ENCODE measurements at regions not wholly inside any gene's neighbourhood (a gene's known extent, or its start where the extent isn't known, plus 50 kb on each side); places are given as distances from the start of the nearest gene placed in this dataset.

DNA sequence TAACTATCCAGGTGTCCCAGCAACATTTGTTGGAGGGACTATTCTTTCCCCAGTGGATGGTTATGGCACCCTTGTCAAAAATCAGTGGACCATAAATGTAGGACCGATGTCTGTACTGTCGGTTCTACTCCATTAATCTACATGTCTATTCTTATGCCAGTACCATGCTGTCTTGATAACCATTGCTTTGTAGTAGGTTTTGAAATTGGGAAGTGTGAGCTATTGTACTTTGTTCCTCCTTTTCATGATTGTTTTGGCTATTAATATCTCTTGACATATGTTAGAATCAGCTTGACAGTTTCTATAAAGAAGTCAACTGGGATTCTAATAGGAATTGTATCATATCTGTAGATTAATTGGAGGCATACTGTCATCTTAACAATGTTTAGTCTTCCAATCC, 112.7 kb downstream of the HNRNPD start:
- H3K4me2 ChIP-seq (ENCODE audit: low read depth, low read length, poor library complexity, severe bottlenecking): no peak overlapping the region
- no peaks in the 10 kb centered on the region for H3K9me3 ChIP-seq (ENCODE audit: low read length)
- peaks cover 20% of the 10 kb centered on the region for H3K4me1 ChIP-seq (ENCODE audit: low read length)
- H3K79me2 ChIP-seq (ENCODE audit: low read length): no peaks in the 10 kb centered on the region
- no peak for DNase-seq
- no peak overlapping the region for H2AFZ ChIP-seq (ENCODE audit: low read length)
- H3K4me3 ChIP-seq (ENCODE audit: low read length): no peak overlapping the region
- no peak overlapping the region for H3K27ac ChIP-seq (ENCODE audit: low read length)
- no peaks in the 10 kb centered on the region for H4K20me1 ChIP-seq (ENCODE audit: insufficient read depth, low read depth, low read length)
- H3K36me3 ChIP-seq (ENCODE audit: insufficient read depth, low read length): no peaks in the 10 kb centered on the region
- no peaks in the 10 kb centered on the region for H3K27me3 ChIP-seq (ENCODE audit: low read length)
- no peaks in the 10 kb centered on the region for H3K9me2 ChIP-seq (replicated peaks; ENCODE audit: insufficient read depth, low read length)
- H3K9ac ChIP-seq (ENCODE audit: low read length): no peak overlapping the region

DNA sequence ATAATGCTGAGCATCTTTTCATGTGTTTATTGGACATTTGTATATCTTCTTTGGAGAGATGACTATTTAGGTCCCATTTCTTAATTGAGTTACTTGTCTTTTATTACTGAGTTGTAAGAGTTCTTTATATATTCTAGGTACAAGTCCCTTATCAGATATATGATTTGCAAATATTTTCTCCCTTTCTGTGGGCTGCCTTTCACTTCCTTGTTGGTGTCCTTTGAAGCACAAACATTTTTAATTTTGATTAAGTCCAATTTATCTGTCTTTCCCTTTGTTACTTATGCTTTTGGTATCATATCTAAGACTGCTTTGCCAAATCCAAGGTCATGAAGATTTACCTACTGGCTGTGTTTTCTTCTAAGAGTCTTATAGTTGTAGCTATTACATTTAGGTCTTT, 113.2 kb downstream of the HNRNPD start:
- Histone ChIP-seq H3K4me3 (ENCODE audit: low read length) (no peak overlapping the region), H3K4me1 (ENCODE audit: low read length) (peaks cover 20% of the 10 kb centered on the region), H3K79me2 (ENCODE audit: low read length) (no peaks in the 10 kb centered on the region), H3K9ac (ENCODE audit: low read length) (no peak overlapping the region), H3K36me3 (ENCODE audit: insufficient read depth, low read length) (no peaks in the 10 kb centered on the region), H3K4me2 (ENCODE audit: low read depth, low read length, poor library complexity, severe bottlenecking) (no peak overlapping the region), H2AFZ (ENCODE audit: low read length) (no peak overlapping the region), H3K9me2 (replicated peaks; ENCODE audit: insufficient read depth, low read length) (no peaks in the 10 kb centered on the region), H3K27ac (ENCODE audit: low read length) (no peak overlapping the region), H3K27me3 (ENCODE audit: low read length) (no peaks in the 10 kb centered on the region), H3K9me3 (ENCODE audit: low read length) (no peaks in the 10 kb centered on the region), H4K20me1 (ENCODE audit: insufficient read depth, low read depth, low read length) (no peaks in the 10 kb centered on the region)
- no peak for DNase-seq

DNA sequence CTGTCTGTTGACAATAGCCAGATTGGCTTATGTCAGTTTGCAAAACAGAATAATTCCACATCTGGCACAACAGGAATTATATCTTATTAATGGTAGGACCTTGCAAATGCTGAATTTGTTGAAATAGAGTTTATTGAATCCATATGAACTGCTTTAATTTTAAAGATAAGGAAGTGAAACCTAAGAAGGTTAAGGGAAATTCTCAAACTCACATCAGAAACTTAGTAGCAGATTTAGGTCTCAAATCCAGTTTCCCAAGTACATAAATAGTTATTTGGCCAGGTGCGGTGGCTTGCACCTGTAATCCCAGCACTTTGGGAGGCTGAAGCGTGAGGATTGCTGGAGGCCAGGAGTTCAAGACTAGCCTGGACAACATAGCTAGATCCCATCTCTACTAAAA, 117.1 kb downstream of the HNRNPD start:
- Histone ChIP-seq H3K4me3 (ENCODE audit: low read length) (no peak overlapping the region), H2AFZ (ENCODE audit: low read length) (no peak overlapping the region), H4K20me1 (ENCODE audit: insufficient read depth, low read depth, low read length) (no peaks in the 10 kb centered on the region), H3K36me3 (ENCODE audit: insufficient read depth, low read length) (no peaks in the 10 kb centered on the region), H3K9me3 (ENCODE audit: low read length) (no peaks in the 10 kb centered on the region), H3K9me2 (replicated peaks; ENCODE audit: insufficient read depth, low read length) (no peaks in the 10 kb centered on the region), H3K27ac (ENCODE audit: low read length) (no peak overlapping the region), H3K4me1 (ENCODE audit: low read length) (peaks cover 20% of the 10 kb centered on the region), H3K79me2 (ENCODE audit: low read length) (no peaks in the 10 kb centered on the region), H3K27me3 (ENCODE audit: low read length) (no peaks in the 10 kb centered on the region), H3K4me2 (ENCODE audit: low read depth, low read length, poor library complexity, severe bottlenecking) (no peak overlapping the region), H3K9ac (ENCODE audit: low read length) (no peak overlapping the region)
- no peak for DNase-seq

DNA sequence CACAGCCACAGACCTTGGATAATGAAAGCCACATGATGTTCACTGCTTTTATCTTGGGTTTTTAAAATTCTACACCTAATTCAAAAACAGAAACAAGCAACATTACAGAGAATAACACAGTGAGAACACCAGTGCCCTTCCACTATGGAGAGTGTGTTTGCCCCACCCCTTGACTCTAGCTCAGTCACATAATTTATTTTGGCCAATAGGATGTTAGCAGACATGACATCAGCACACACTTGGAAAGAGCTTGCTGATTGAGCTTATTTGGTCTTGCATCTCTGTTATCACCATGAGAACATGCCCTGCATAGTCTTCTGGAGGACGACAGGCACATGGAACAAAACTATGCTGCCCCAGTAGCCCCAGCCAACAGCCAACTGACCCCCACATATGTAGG, 118.1 kb downstream of the HNRNPD start:
- no peak for DNase-seq
- Histone ChIP-seq H3K36me3 (ENCODE audit: insufficient read depth, low read length) (no peaks in the 10 kb centered on the region), H3K4me2 (ENCODE audit: low read depth, low read length, poor library complexity, severe bottlenecking) (no peak overlapping the region), H3K9me3 (ENCODE audit: low read length) (no peaks in the 10 kb centered on the region), H3K9ac (ENCODE audit: low read length) (no peak overlapping the region), H3K4me3 (ENCODE audit: low read length) (no peak overlapping the region), H2AFZ (ENCODE audit: low read length) (no peak overlapping the region), H4K20me1 (ENCODE audit: insufficient read depth, low read depth, low read length) (no peaks in the 10 kb centered on the region), H3K27ac (ENCODE audit: low read length) (no peak overlapping the region), H3K9me2 (replicated peaks; ENCODE audit: insufficient read depth, low read length) (no peaks in the 10 kb centered on the region), H3K27me3 (ENCODE audit: low read length) (no peaks in the 10 kb centered on the region), H3K4me1 (ENCODE audit: low read length) (peaks cover 13% of the 10 kb centered on the region), H3K79me2 (ENCODE audit: low read length) (no peaks in the 10 kb centered on the region)

DNA sequence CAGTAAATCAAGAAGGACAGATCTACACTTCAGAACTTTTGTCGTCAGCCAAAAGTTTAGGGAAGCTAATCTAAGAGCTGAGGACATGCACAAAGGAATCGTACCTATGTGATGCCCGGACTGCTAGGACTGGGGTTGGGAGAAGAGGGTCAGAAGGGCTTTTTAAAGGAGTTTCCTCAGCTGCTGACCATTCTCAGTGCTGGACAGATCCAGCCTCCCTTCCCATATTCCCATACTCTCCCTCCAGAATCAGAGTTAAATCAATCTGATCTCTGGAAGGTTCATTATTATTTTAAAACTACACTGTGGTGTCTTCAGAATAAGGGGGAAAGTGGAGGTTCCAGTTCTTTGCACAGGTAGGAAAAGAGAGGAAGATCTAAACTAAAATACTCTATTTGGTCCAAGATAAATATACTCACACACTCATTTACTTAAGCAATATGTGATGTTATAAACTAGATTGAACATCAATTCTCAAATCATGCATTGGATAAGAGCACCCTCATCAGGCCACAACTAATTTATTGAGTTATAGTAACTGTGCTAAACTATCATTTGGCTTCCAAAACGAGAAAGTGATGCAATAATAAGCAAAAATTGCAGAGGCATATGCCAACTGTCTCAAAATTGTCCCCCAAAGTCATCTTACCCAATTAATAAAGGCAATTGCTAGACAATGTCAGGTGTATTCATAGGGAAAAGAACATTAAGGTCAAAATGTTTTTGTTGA, 124.7 kb downstream of the HNRNPD start:
- H3K27ac ChIP-seq (ENCODE audit: low read length): no peak overlapping the region
- no peaks in the 10 kb centered on the region for H3K27me3 ChIP-seq (ENCODE audit: low read length)

DNA sequence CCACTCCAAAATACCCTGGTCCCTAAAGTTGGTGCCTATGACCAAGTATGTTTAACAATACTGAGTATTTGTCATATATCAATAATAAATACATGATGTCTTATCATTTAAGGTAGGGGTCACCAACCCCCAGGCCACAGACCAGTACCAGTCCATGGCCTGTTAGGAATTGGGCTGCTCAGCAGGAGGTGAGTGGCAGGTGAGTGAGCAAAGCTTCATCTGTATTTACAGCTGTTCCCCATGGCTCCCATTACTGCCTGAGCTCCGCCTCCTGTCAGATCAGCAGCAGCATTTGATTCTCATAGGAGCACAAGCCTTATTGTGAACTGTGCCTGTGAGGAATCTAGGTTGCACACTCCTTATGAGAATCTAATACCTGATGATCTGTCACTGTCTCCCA, 126.2 kb downstream of the HNRNPD start:
- H2AFZ ChIP-seq (ENCODE audit: low read length): no peak overlapping the region
- DNase-seq: no peak

More for the DNA sequence above, 124.7 kb downstream of the HNRNPD start:
- H3K9ac ChIP-seq (ENCODE audit: low read length): no peak overlapping the region
- no peak overlapping the region for H3K4me3 ChIP-seq (ENCODE audit: low read length)
- H3K79me2 ChIP-seq (ENCODE audit: low read length): no peaks in the 10 kb centered on the region
- DNase-seq: no peak
- no peaks in the 10 kb centered on the region for H3K9me3 ChIP-seq (ENCODE audit: low read length)
- H3K4me2 ChIP-seq (ENCODE audit: low read depth, low read length, poor library complexity, severe bottlenecking): no peak overlapping the region
- no peak overlapping the region for H2AFZ ChIP-seq (ENCODE audit: low read length)
- H3K4me1 ChIP-seq (ENCODE audit: low read length): no peaks in the 10 kb centered on the region
- H3K9me2 ChIP-seq (replicated peaks; ENCODE audit: insufficient read depth, low read length): no peaks in the 10 kb centered on the region
- H4K20me1 ChIP-seq (ENCODE audit: insufficient read depth, low read depth, low read length): no peaks in the 10 kb centered on the region
- H3K36me3 ChIP-seq (ENCODE audit: insufficient read depth, low read length): no peaks in the 10 kb centered on the region

DNA sequence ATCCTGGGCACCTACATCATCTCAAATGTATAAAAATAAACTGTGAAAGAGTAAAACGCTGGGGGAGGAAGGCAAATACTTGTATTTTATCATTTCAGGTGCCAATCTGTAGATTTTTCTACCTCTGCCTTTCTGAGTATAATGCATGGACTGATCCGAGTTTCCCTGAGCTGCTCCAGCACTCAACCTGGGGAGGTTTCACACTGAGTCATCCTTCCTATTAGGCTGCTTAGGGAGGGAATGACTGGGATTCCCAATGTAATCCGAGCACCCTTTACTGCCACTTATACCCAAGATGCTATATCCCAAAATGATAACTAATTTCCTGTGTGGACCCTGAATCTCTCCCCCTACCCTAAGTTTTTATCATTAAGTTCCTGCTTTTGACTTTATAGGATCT, 126.6 kb downstream of the HNRNPD start:
- H4K20me1 ChIP-seq (ENCODE audit: insufficient read depth, low read depth, low read length): no peaks in the 10 kb centered on the region
- no peak overlapping the region for H3K9ac ChIP-seq (ENCODE audit: low read length)
- H3K4me3 ChIP-seq (ENCODE audit: low read length): no peak overlapping the region
- H3K4me1 ChIP-seq (ENCODE audit: low read length): no peaks in the 10 kb centered on the region
- no peaks in the 10 kb centered on the region for H3K79me2 ChIP-seq (ENCODE audit: low read length)
- no peak overlapping the region for H3K27ac ChIP-seq (ENCODE audit: low read length)
- H2AFZ ChIP-seq (ENCODE audit: low read length): no peak overlapping the region
- H3K9me2 ChIP-seq (replicated peaks; ENCODE audit: insufficient read depth, low read length): no peaks in the 10 kb centered on the region
- H3K9me3 ChIP-seq (ENCODE audit: low read length): no peaks in the 10 kb centered on the region
- no peak for DNase-seq
- no peaks in the 10 kb centered on the region for H3K27me3 ChIP-seq (ENCODE audit: low read length)
- no peak overlapping the region for H3K4me2 ChIP-seq (ENCODE audit: low read depth, low read length, poor library complexity, severe bottlenecking)
- no peaks in the 10 kb centered on the region for H3K36me3 ChIP-seq (ENCODE audit: insufficient read depth, low read length)

More for the DNA sequence above, 126.2 kb downstream of the HNRNPD start:
- Histone ChIP-seq H4K20me1 (ENCODE audit: insufficient read depth, low read depth, low read length) (no peaks in the 10 kb centered on the region), H3K4me2 (ENCODE audit: low read depth, low read length, poor library complexity, severe bottlenecking) (no peak overlapping the region), H3K9me2 (replicated peaks; ENCODE audit: insufficient read depth, low read length) (no peaks in the 10 kb centered on the region), H3K9me3 (ENCODE audit: low read length) (no peaks in the 10 kb centered on the region), H3K4me3 (ENCODE audit: low read length) (no peak overlapping the region), H3K9ac (ENCODE audit: low read length) (no peak overlapping the region), H3K4me1 (ENCODE audit: low read length) (no peaks in the 10 kb centered on the region), H3K79me2 (ENCODE audit: low read length) (no peaks in the 10 kb centered on the region), H3K36me3 (ENCODE audit: insufficient read depth, low read length) (no peaks in the 10 kb centered on the region), H3K27ac (ENCODE audit: low read length) (no peak overlapping the region), H3K27me3 (ENCODE audit: low read length) (no peaks in the 10 kb centered on the region)

DNA sequence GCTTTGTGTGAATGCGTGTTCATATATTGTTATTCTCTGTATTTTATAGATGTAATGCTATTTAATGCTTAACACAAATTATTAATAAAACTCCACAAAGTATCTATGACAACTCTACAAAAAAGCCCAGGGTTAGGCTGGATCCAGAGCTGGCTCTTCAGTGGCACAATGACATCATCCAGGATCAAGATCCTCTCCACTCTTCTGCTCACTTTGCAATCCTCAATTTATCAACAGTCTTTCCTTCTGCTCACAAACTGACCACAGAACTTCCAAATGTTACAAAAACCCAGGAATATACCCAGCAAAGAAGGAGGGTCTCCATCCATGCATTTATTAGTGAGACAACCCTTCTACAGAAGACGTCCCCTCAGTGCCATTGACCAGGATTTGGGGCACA, 132.3 kb downstream of the HNRNPD start:
- Histone ChIP-seq H3K9me2 (replicated peaks; ENCODE audit: insufficient read depth, low read length) (no peaks in the 10 kb centered on the region), H3K36me3 (ENCODE audit: insufficient read depth, low read length) (no peaks in the 10 kb centered on the region), H3K4me3 (ENCODE audit: low read length) (no peak overlapping the region), H2AFZ (ENCODE audit: low read length) (no peak overlapping the region), H4K20me1 (ENCODE audit: insufficient read depth, low read depth, low read length) (no peaks in the 10 kb centered on the region), H3K27ac (ENCODE audit: low read length) (no peak overlapping the region), H3K4me1 (ENCODE audit: low read length) (no peaks in the 10 kb centered on the region), H3K27me3 (ENCODE audit: low read length) (no peaks in the 10 kb centered on the region), H3K9ac (ENCODE audit: low read length) (no peak overlapping the region), H3K4me2 (ENCODE audit: low read depth, low read length, poor library complexity, severe bottlenecking) (no peak overlapping the region), H3K9me3 (ENCODE audit: low read length) (no peaks in the 10 kb centered on the region), H3K79me2 (ENCODE audit: low read length) (no peaks in the 10 kb centered on the region)
- no peak for DNase-seq

All from Karpas-422 (cell line).